GM21367 (cell line): ENCODE measurements at regions not wholly inside any gene's neighbourhood (a gene's known extent, or its start where the extent isn't known, plus 50 kb on each side); places are given as distances from the start of the nearest gene placed in this dataset.
"Not testable (repeated sequence)": the region's sequence is repeated elsewhere in the genome, so short reads cannot be mapped to it uniquely, and the experiment has no call there.

Source experiments
- ATAC-seq: cut with Tn5 transposase; IDR thresholded peaks from one replicate; pipeline ENCODE4 v1.9.1; 2021; ENCODE audit not compliant: unreplicated experiment

DNA sequence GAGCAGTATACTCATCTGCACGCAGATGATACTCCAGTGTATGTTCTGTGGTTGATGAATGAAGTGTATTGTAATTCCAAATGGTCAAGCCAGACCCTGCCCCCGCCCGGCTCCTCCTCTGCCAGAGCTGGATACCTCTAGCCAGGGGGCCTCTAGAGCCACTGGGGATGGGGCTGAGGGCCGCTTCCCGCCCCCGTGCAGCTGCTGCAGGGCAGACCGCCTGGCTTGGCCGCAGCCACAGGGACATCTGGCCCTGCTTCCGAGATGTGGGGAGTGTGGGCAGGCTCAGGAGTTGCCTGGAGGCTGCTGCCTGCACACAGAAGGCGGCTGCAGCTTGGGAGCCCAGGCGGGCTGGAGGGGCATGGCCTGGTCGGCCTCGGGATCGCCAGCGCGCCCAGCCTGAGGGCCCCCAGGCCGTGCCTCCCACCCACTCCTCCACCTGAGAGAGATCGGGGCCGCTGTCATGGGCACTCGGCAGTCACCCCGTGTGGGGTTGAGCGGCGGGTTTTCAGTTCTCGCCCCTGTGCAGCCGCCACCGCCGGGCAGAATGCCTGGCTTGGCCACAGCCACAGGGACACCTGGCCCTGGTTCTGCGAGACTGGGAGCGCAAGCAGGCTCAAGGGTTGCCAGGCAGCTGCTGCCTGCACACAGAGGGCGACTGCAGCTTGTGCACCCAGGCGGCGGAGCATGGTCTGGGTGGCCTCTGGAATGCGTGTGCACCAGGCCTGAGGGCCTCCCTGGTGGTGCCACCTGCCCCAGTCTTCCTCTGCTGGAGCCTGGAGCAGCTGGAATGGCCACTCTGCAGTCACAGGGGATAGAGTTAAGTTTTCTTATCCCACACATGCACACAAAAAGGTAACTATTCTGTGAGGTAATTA, 1643.7 kb downstream of the SPATA31A7 start:
- ATAC-seq: not testable (repeated sequence)

- not testable (repeated sequence) for ATAC-seq
These were observed 1647.5 kb downstream of the SPATA31A7 start for GRCh38 chr9:62837254-62837911.

DNA sequence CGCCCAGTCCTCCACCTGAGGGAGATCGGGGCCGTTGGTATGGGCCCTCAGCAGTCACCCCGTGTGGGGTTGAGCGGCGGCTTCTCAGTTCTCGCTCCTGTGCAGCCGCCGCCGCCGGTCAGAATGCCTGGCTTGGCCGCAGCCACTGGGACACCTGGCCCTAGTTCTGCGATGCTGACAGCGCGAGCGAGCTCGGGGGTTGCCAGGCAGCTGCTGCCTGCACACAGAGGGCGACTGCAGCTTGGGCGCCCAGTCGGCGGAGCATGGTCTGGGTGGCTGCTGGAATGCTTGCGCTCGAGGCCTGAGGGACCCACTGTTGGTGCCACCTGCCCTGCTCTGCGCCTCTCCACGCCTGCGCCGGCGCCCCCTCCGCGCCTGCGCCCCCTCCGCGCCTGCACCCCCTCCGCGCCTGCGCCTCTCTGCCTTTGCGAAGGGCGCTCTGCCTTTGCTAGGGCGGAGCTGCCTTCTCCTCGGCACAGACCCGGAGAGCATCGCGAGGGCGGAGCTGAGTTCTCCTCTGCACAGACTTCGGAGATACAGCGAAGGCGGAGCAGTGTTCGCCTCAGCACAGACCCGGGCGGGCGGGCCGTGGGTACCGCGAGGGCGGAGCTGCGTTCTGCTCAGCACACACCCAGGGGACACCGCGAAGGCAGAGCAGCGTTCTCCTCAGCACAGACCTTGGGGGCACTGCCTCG, 1648.3 kb downstream of the SPATA31A7 start:
- ATAC-seq: peak; percentile 100

GRCh38 chr9:62839168-62839567, 1649.3 kb downstream of the SPATA31A7 start:
- ATAC-seq: not testable (repeated sequence)

- ATAC-seq: not testable (repeated sequence)
These were observed 1653.3 kb downstream of the SPATA31A7 start for GRCh38 chr9:62843145-62843544.

DNA sequence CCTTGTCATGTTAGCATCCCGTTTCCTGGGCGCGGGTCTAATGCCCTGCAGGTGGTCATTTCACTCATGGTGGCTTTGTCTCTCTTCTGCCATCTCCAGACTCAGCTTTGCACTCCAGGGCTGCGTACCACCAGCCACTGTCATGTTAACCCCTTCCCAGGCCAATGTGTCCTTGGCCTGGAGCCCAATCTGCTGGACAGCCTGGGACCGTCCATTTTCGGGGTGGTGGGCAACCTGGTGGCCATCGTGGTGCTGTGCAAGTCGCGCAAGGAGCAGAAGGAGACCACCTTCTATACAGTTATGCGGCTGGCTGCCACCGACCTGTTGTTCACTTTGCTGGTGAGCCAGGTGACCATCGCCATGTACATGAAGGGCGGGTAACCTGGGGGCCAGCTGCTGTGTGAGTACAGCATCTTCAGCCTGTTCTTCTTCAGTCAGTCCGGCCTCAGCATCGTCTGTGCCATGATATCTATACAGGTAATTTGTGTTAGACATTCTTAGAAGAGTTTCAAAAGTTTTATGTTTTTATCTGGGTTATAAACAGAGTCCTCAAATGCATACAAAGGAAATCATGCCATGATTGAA, 1654.0 kb downstream of the SPATA31A7 start:
- ATAC-seq: not testable (repeated sequence)

- not testable (repeated sequence) for ATAC-seq
These were observed 1654.9 kb downstream of the SPATA31A7 start for GRCh38 chr9:62844681-62845185.

DNA sequence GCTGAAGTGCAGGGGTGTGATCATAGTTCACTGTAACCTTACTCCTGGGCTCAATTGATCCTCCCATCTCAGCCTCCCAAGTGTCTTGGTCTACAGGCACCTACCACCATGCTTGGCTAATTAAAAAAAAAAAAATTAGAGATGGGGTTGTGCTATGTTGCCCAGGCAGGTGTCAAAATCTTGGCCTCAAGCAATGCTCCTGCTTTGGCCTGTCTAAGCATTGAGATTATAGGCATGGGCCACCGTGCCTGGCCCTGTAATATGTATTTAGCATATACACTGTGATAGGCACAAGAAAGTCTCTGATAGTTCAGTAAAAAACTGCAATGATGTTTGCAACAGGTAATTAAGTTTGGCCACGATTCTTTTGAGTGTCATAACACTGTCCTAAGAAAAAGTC, 1658.4 kb downstream of the SPATA31A7 start:
- ATAC-seq: not testable (repeated sequence)

DNA sequence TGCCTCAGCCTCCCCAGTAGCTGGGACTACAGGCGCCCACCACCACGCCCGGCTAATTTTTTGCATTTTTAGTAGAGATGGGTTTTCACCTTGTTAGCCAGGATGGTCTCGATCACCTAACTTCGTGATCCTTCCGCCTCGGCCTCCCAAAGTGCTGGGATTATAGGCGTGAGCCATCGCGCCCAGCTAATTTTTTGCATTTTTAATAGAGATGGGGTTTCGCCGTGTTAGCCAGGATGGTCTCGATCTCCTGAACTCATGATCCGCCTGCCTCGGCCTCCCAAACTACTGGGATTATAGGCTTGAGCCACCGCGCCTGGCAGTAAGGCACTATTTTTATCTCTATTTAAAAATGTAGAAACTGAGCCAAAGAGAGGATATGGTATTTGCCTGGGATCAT, 1660.2 kb downstream of the SPATA31A7 start:
- not testable (repeated sequence) for ATAC-seq

GRCh38 chr9:62857280-62857679, 1667.4 kb downstream of the SPATA31A7 start:
- not testable (repeated sequence) for ATAC-seq

- ATAC-seq: not testable (repeated sequence)
These were observed 1668.4 kb downstream of the SPATA31A7 start for GRCh38 chr9:62858240-62858639.

DNA sequence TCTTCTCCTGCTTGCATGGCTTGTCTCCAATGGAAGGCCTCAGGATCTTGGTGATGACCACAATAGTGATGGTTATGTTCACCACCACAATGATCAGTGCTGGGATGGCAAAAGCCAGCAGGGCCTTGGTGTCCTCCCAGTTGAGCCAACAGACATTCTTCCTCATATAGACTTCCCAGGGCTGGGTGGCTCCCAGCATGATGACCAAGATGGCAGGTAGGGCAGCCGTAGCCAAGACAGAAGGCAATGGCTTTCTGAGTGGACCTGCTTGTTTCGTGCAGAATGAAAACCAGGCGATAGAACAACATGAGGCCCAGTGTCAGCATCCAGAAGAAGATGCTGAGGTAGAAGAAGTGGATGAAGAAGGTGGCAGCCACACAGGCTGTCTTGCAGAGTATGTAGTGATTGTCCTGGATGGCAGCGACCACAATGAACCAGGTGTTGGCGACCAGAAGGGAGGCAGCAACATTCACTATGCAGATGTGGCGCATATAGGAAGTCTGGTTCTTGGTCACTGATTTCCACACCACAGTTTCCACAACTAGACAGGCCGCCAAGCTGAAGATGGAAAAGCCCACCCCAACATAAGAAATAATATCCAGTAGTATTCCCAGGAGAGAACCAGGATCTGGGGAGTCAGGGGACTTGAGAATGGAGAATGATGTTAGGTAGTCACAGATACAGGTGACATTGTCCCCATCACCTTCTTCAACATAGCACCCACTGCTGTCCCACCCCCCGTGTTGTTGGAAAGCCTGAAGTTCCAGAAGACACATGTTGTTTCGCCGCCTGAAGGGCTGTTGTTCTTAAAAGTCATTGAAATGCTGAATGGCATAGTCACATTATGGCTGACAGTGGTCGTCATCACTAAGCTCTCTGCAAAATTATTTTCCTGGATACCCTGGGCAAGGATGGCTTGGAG, 1671.4 kb downstream of the SPATA31A7 start:
- ATAC-seq: not testable (repeated sequence)

DNA sequence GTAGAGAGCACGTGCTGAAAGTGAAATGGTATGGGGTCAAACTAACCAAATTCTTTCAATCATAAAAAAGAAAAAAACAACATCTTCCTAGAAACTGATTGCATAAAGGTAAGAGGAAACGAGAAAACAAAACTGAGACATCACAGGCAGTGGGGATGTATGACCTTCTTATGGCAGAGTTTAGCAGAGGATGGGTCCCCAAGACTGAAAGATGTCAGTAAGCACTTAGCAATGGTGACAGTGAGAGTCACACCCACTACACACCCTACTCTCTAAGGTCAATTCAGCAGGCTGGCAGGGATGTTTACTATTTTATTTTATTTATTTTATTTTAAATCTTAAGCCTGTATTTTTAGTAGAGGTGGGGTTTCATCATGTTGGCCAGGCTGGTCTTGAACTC, 1672.3 kb downstream of the SPATA31A7 start:
- not testable (repeated sequence) for ATAC-seq

- not testable (repeated sequence) for ATAC-seq
These were observed 1673.5 kb downstream of the SPATA31A7 start for GRCh38 chr9:62863319-62863718.

GRCh38 chr9:62863867-62864266, 1674.0 kb downstream of the SPATA31A7 start:
- not testable (repeated sequence) for ATAC-seq

- ATAC-seq: not testable (repeated sequence)
These were observed 1674.9 kb downstream of the SPATA31A7 start for GRCh38 chr9:62864481-62865469.

DNA sequence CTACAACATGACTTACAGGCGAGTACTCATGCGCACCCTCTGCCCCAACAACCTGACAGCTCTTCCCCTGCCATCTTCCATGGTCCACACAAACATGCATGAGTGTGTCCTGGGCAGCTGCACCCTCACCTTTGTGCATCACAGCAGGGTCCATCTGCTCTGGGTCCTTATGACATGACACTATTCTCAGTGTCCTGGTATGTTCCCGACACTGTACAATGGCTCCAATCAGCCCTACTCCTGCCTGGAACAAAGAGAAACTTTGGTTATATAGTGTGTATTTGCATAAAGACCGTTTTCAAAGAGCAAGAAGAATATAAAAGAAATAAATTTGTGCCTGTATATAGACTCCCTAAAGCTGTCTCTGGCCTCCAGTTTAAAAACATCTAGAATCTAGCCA, 1679.2 kb downstream of the SPATA31A7 start:
- not testable (repeated sequence) for ATAC-seq

- not testable (repeated sequence) for ATAC-seq
These were observed 1681.9 kb downstream of the SPATA31A7 start for GRCh38 chr9:62871765-62872164.
